ENCODE measurements at regions not wholly inside any gene's neighbourhood (a gene's known extent, or its start where the extent isn't known, plus 50 kb on each side); places are given as distances from the start of the nearest gene placed in this dataset.

GRCh38 chr5:106028314-106028713, 1642.4 kb downstream of the EFNA5 start:
- Histone ChIP-seq H3K4ac (ENCODE audit: low read depth, low read length) (no peak overlapping the region), H3K23ac (ENCODE audit: low read depth, low read length) (no peak overlapping the region), H3K4me3 (ENCODE audit: insufficient read depth, low read depth, low read length) (no peak overlapping the region), H2AK5ac (ENCODE audit: low read depth, low read length) (no peak overlapping the region), H3K79me1 (ENCODE audit: low read depth in 1 of 2, low read length in 2 of 2) (no peaks in the 10 kb centered on the region), H2BK120ac (ENCODE audit: low read depth, low read length) (no peak overlapping the region), H4K8ac (ENCODE audit: low read depth in 2 of 2, low read length in 2 of 2) (no peak overlapping the region), H4K91ac (ENCODE audit: insufficient read depth, low read depth, low read length) (no peak overlapping the region), H2AK9ac (replicated peaks; ENCODE audit: low read depth, low read length, poor library complexity) (no peak overlapping the region), H2BK5ac (ENCODE audit: low read depth, low read length, poor library complexity, severe bottlenecking) (no peak overlapping the region), H3K9me3 (ENCODE audit: control insufficient read depth, insufficient read depth, low read length) (0 out of 2 replicates have a peak, but pooled peaks cover 2% of the 10 kb centered on the region), H3K56ac (ENCODE audit: extremely low read depth, insufficient read depth, low read length) (no peak overlapping the region), H2AFZ (replicated peaks; ENCODE audit: low read length, poor library complexity) (no peak overlapping the region), H3K4me1 (ENCODE audit: control insufficient read depth, insufficient read depth, low read length) (no peaks in the 10 kb centered on the region), H3K27ac (ENCODE audit: insufficient read depth, low read length) (no peak overlapping the region), H3K9me1 (ENCODE audit: insufficient read depth, low read length) (no peaks in the 10 kb centered on the region), H2BK20ac (ENCODE audit: low read depth, low read length) (no peak overlapping the region), H3K4me2 (ENCODE audit: low read depth, low read length) (no peak overlapping the region), H3K14ac (replicated peaks; ENCODE audit: low read depth, low read length) (no peak overlapping the region), H4K20me1 (ENCODE audit: insufficient read depth, low read length) (no peaks in the 10 kb centered on the region), H2BK15ac (ENCODE audit: low read depth, low read length) (no peak overlapping the region), H4K5ac (ENCODE audit: low read depth, low read length) (no peak overlapping the region), H3K27me3 (ENCODE audit: control insufficient read depth, insufficient read depth, low read length) (no peaks in the 10 kb centered on the region), H3K18ac (ENCODE audit: low read depth, low read length) (no peak overlapping the region), H3K36me3 (ENCODE audit: control insufficient read depth, insufficient read depth, low read length) (no peaks in the 10 kb centered on the region), H3K9ac (ENCODE audit: low read depth, low read length) (no peak overlapping the region)
- ChIA-PET CTCF (no interaction called here), POLR2A (ENCODE audit: unreplicated experiment) (no interaction called here)
- TF ChIP-seq CHD1 (IDR thresholded peaks at IDR 0.05; ENCODE audit: low read depth, low read length) (no peak), MAZ (IDR thresholded peaks at IDR 0.05; ENCODE audit: borderline replicate concordance, low read depth, low read length) (no peak), RFX5 (IDR thresholded peaks at IDR 0.05; ENCODE audit: low read depth, low read length) (no peak), POLR2A (IDR thresholded peaks at IDR 0.05; ENCODE audit: low read depth, low read length) (no peak), MXI1 (IDR thresholded peaks at IDR 0.05; ENCODE audit: borderline replicate concordance, low read depth, low read length) (no peak), CEBPB (IDR thresholded peaks at IDR 0.05; ENCODE audit: low read depth, low read length) (no peak)
- WGBS, 2 experiments (ENCODE audit: extremely low coverage in 2 of 2, insufficient read length in 1 of 2), result no CpG with 5 or more reads among the region's 3 CpGs
- in situ Hi-C loops (cut with MboI; ENCODE audit: low sequenced_read_pairs) (no loop called here), dilution Hi-C loops (cut with HindIII; ENCODE audit: low sequenced_read_pairs, unreplicated experiment) (no loop called here), intact Hi-C loops (cut with micrococcal nuclease) (no loop called here)
- BruUV-seq (replicated peaks), result no TSS peak
- DNase-seq (peak; percentile 2), ATAC-seq (ENCODE audit: low read depth) (no peak)

All from IMR-90 (cell line).